ENCODE measurements at regions not wholly inside any gene's neighbourhood (a gene's known extent, or its start where the extent isn't known, plus 50 kb on each side); places are given as distances from the start of the nearest gene placed in this dataset.
A peak's percentile ranks its signal among the peaks of the same experiment; 100 is the strongest.

DNA sequence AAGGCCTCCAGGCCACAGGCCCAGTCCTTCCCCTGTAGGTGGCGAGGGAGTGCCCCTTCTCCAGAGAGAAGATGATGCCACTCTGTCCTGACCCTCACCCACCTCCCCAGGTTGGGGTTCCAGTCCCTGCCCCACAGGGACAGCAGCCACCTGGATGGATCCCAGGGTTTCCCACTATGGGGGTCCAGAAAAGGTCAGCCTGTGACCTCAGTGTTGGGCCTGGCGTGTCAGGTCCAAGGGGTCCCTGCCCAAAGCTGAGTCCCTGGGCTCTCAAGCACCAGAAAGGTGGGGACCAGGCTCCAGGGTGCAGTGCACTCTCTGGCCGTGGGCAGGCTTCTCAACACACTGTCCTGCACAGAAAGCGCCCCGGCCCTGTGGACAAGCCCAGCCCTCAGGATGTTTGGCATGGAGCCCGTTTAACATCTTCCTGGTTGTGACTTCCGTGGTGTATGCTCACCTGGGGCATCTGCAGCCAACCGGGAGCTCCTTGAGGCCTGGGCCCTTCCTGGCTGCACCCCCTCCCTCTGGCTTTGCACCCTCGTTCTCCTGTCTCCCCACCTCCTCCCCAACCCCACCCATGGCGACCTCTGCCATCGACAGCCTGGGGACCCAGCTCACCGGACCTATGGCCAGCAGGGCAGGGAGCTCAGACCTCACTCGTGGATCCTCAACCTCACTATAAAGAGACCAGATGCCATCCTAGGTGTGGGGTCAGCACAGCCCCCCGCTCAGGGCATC, 58.3 kb upstream of the PPP2R2D start:
- no peak for DNase-seq
- ATAC-seq, result no peak
- Histone ChIP-seq H3K4me3 (no peak overlapping the region), H3K4me1 (ENCODE audit: low read depth) (no peaks in the 10 kb centered on the region), H3K9me3 (no peaks in the 10 kb centered on the region), H3K36me3 (ENCODE audit: low read depth) (no peaks in the 10 kb centered on the region)
- TF ChIP-seq, protein P1, sequence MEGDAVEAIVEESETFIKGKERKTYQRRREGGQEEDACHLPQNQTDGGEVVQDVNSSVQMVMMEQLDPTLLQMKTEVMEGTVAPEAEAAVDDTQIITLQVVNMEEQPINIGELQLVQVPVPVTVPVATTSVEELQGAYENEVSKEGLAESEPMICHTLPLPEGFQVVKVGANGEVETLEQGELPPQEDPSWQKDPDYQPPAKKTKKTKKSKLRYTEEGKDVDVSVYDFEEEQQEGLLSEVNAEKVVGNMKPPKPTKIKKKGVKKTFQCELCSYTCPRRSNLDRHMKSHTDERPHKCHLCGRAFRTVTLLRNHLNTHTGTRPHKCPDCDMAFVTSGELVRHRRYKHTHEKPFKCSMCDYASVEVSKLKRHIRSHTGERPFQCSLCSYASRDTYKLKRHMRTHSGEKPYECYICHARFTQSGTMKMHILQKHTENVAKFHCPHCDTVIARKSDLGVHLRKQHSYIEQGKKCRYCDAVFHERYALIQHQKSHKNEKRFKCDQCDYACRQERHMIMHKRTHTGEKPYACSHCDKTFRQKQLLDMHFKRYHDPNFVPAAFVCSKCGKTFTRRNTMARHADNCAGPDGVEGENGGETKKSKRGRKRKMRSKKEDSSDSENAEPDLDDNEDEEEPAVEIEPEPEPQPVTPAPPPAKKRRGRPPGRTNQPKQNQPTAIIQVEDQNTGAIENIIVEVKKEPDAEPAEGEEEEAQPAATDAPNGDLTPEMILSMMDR (IDR thresholded peaks at IDR 0.05), result no peak
- intact Hi-C loops (cut with DNase I, micrococcal nuclease), result no loop called here

DNA sequence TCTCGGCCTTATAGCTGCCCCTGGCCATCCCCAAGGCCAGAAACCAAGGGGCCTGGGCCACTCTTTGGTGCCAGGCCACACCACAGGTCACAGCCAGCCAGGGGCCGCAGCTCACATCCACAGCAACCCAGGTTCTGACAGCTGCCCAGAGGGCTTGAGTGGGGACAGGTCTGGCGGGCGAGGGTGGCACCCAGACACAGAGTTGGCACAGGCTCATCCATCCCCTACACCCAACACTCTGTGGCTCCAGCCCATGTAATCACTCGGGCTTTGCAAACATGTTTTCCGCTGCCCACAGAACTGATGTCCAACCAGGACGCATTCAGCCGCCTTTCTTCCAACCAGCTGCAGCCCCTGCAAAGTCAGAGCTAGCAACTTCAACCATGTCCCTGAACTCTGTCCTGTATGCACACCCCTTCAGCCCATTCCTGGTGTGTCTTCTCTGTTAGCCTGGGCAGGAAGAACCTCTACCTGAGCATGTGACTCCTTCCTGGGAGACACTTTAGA, 57.7 kb upstream of the PPP2R2D start:
- TF ChIP-seq, protein P1 (IDR thresholded peaks at IDR 0.05), result no peak
- H3K4me3 ChIP-seq, result no peak overlapping the region
- no peaks in the 10 kb centered on the region for H3K4me1 ChIP-seq (ENCODE audit: low read depth)
- no peak for ATAC-seq
- intact Hi-C loops (cut with DNase I, micrococcal nuclease), result no loop called here
- DNase-seq, result no peak
- no peaks in the 10 kb centered on the region for H3K9me3 ChIP-seq
- no peaks in the 10 kb centered on the region for H3K36me3 ChIP-seq (ENCODE audit: low read depth)

DNA sequence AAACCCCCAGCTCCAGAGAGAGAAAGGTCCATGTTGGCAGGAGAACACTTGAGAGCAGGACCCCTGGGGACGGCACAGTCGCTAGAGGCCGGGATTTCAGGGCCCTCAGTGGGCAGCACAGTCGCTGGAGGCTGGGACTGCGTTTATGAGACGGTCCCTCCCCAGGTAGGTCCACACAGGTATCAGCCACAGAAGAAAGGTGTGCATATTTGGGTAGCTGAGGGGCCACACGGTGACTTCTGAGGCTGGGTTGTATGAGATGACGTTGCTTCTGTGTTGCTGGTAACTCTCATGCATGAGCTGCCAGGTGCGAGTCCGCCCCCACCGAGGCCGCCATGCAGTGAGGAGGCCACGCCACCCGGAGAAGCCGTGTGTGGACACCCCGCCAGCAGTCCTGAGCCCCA, 56.9 kb upstream of the PPP2R2D start:
- Histone ChIP-seq H3K9me3 (no peaks in the 10 kb centered on the region), H3K36me3 (ENCODE audit: low read depth) (no peaks in the 10 kb centered on the region), H3K4me1 (ENCODE audit: low read depth) (no peaks in the 10 kb centered on the region), H3K4me3 (no peak overlapping the region)
- ATAC-seq, result no peak
- TF ChIP-seq, protein P1 (IDR thresholded peaks at IDR 0.05), result no peak
- peak in 1 of 3 donors; percentile 28 for DNase-seq
- intact Hi-C loops (cut with DNase I, micrococcal nuclease), result no loop called here

DNA sequence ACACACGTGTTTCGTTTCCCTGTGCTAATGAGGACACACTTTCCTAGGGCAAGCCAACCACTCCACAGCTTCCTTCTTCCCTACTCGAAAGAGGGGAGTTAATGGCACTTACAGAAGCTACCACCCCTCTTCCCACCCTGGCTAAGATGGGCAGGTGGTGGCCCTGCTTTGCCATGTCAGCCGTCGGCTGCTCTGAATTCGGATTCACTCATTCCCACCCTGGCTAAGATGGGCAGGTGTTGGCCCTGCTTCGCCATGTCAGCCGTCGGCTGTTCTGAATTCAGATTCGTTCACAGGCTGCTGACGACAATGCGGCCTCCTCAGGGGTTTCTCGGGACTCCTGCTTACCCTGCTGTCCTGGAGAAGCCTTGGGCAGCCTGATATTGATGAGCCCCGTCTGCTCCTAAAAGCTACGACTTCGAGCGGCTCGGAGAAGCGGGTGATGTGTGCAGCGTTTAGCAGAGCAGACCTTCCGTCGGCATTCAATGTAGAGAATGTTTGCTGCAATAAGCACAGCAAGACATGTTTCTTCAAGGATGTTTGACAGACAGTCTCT, 56.2 kb upstream of the PPP2R2D start:
- TF ChIP-seq, protein P1 (IDR thresholded peaks at IDR 0.05), result no peak
- Histone ChIP-seq H3K4me1 (ENCODE audit: low read depth) (no peaks in the 10 kb centered on the region), H3K36me3 (ENCODE audit: low read depth) (no peaks in the 10 kb centered on the region), H3K9me3 (no peaks in the 10 kb centered on the region), H3K4me3 (no peak overlapping the region)
- DNase-seq (no peak), ATAC-seq (no peak)
- intact Hi-C loops (cut with DNase I, micrococcal nuclease), result no loop called here

DNA sequence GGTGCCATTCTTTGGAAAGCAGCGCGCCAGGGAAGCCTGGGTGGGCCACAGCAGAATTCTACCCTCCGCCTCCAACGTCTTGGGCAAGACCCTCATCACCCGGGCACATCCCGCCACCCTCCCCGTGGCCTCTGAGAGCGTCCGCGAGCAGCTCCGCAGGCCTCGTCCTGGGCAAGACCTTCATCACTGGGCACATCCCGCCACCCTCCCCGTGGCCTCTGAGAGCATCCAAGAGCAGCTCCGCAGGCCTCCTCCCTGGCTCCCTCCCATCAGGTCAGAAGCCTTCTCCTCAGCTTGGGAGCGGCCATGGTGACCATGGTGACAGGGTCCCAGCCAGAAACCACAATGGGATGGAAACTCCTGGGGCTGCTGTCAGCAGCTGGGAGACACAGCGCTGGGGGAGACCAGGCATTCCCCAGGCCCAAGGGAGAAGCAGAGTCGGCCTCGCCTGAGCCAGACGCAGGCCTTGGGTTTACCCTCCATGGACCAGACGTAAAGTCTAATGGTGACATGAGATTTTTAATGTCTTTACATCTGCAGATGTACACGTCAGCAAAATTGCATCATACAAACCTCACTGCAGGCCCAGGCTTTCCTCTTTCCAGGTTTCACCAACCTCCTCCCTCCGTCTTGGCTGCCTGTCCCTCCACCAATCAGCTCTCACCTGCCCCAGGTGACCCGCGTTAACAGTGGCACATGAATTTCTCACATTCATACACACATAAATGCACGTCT, 55.1 kb upstream of the PPP2R2D start:
- TF ChIP-seq, protein P1 (IDR thresholded peaks at IDR 0.05), result no peak
- H3K9me3 ChIP-seq, result no peaks in the 10 kb centered on the region
- ATAC-seq (no peak), DNase-seq (no peak)
- intact Hi-C loops (cut with DNase I, micrococcal nuclease), result no loop called here
- no peak overlapping the region for H3K4me3 ChIP-seq
- no peaks in the 10 kb centered on the region for H3K4me1 ChIP-seq (ENCODE audit: low read depth)
- H3K36me3 ChIP-seq (ENCODE audit: low read depth), result no peaks in the 10 kb centered on the region

Data from mucosa of descending colon (tissue), 3 donors.